NB4 (cell line): ENCODE measurements at regions not wholly inside any gene's neighbourhood (a gene's known extent, or its start where the extent isn't known, plus 50 kb on each side); places are given as distances from the start of the nearest gene placed in this dataset.

Experiments used
- POLR2A ChIP-seq: IDR thresholded peaks from 2 replicates; pipeline ENCODE4 v1.6.1; 2011; ENCODE audit warnings: mild to moderate bottlenecking; ENCODE audit not compliant: insufficient read length; ENCODE audit errors: extremely low read depth
- TF ChIP-seq, protein P1 (sequence below): IDR thresholded peaks from 2 replicates; pipeline ENCODE4 v1.6.1; 2011; ENCODE audit warnings: low read depth, low read length
- TF ChIP-seq, protein P2 (sequence below): IDR thresholded peaks from one replicate; pipeline ENCODE4 v1.5.1; 2012; ENCODE audit warnings: low read depth, low read length

DNA sequence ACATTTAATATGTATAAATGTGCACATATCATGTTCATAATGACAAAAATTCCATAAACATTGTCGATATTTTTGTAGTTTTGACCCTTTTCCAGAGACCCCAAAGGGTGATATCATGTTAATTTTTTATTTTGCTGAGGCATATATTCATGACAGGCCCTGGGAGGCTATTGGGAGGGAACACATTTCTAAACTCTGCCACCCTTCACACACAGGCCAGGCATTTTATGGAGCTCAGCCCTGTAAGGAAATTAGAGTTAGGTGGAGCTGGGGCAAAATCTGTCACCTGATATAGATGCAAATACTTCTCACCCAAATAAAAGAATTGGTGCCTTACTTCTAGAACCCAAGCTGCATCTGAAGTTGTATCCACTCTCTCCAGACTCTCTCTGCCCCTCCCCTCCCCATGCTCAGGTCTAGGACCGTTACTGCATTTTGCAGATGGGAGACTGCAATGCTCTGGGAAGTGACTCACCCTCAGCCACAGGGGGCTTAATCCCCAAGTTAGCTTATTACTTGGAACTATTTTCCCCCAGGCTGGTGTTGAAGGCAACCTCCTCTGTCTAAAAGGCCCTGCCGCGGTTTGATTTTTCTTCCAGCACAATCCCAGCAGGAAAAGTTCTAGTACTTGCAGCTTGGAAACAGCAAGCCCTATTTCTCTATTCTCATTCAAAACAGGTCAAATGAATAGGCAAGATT lies 238.9 kb downstream of the EMP1 start:
- TF ChIP-seq, protein P1, sequence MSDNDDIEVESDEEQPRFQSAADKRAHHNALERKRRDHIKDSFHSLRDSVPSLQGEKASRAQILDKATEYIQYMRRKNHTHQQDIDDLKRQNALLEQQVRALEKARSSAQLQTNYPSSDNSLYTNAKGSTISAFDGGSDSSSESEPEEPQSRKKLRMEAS = no peak
- TF ChIP-seq, protein P2, sequence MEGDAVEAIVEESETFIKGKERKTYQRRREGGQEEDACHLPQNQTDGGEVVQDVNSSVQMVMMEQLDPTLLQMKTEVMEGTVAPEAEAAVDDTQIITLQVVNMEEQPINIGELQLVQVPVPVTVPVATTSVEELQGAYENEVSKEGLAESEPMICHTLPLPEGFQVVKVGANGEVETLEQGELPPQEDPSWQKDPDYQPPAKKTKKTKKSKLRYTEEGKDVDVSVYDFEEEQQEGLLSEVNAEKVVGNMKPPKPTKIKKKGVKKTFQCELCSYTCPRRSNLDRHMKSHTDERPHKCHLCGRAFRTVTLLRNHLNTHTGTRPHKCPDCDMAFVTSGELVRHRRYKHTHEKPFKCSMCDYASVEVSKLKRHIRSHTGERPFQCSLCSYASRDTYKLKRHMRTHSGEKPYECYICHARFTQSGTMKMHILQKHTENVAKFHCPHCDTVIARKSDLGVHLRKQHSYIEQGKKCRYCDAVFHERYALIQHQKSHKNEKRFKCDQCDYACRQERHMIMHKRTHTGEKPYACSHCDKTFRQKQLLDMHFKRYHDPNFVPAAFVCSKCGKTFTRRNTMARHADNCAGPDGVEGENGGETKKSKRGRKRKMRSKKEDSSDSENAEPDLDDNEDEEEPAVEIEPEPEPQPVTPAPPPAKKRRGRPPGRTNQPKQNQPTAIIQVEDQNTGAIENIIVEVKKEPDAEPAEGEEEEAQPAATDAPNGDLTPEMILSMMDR = no peak
- TF ChIP-seq POLR2A = no peak
